GM12878 (cell line): ENCODE measurements at regions not wholly inside any gene's neighbourhood (a gene's known extent, or its start where the extent isn't known, plus 50 kb on each side); places are given as distances from the start of the nearest gene placed in this dataset.

Experiments
- BACH1 ChIP-seq: fragments of 450-650 bp; IDR thresholded peaks from 2 replicates; pipeline ENCODE4 v1.6.1; 2017; ENCODE audit warnings: mild to moderate bottlenecking, borderline replicate concordance
- CHD2 ChIP-seq: IDR thresholded peaks from 2 replicates; pipeline ENCODE4 v1.6.1; 2011; ENCODE audit warnings: low read depth, low read length, improper control_type of control experiment, borderline replicate concordance
- EP300 ChIP-seq, 2 experiments: fragments of 150-350 bp in 1 of 2; IDR thresholded peaks; 2 replicates each; pipeline ENCODE4 v1.6.1; 2011 to 2012; ENCODE audit warnings: low read depth in 2 of 2, low read length in 2 of 2, borderline replicate concordance in 1 of 2, improper control_type of control experiment in 1 of 2, inconsistent platforms in 1 of 2; ENCODE audit not compliant: control insufficient read depth in 1 of 2
- MXI1 ChIP-seq: fragments of 150-350 bp; IDR thresholded peaks from 2 replicates; pipeline ENCODE4 v1.6.1; 2011; ENCODE audit warnings: low read depth, mild to moderate bottlenecking, inconsistent platforms, low read length, improper control_type of control experiment
- NFIC ChIP-seq: IDR thresholded peaks from 2 replicates; pipeline ENCODE4 v1.6.1; 2012; ENCODE audit warnings: low read depth, mild to moderate bottlenecking, inconsistent platforms, low read length, moderate library complexity
- POLR2AphosphoS5 ChIP-seq: IDR thresholded peaks from 2 replicates; pipeline ENCODE4 v1.6.1; 2011; ENCODE audit warnings: mild to moderate bottlenecking, low read length, inconsistent platforms
- SMARCA5 ChIP-seq: fragments of 450-650 bp; IDR thresholded peaks from 2 replicates; pipeline ENCODE4 v1.6.1; 2017; ENCODE audit warnings: mild to moderate bottlenecking
- TF ChIP-seq, protein P1 (sequence below), 3 experiments: IDR thresholded peaks in 2 of 3; conservative IDR thresholded peaks in 1 of 3; 2 replicates each; pipeline ENCODE4 v1.5.1; 2011; ENCODE audit warnings: low read depth in 3 of 3, low read length in 3 of 3, mild to moderate bottlenecking in 3 of 3, control low read depth in 2 of 3, moderate library complexity in 2 of 3, inconsistent platforms in 1 of 3, mixed read lengths in 1 of 3; ENCODE audit not compliant: control insufficient read depth in 2 of 3, insufficient read depth in 1 of 3; ENCODE audit errors: extremely low read depth in 1 of 3
- TF ChIP-seq, protein P2 (sequence below): IDR thresholded peaks from 2 replicates; pipeline ENCODE4 v1.6.1; 2011; ENCODE audit warnings: mild to moderate bottlenecking, low read depth, low read length, moderate library complexity; ENCODE audit not compliant: insufficient replicate concordance

GRCh38 chr12:65638324-65638723, 186.0 kb upstream of the HMGA2 start:
- TF ChIP-seq, protein P1, sequence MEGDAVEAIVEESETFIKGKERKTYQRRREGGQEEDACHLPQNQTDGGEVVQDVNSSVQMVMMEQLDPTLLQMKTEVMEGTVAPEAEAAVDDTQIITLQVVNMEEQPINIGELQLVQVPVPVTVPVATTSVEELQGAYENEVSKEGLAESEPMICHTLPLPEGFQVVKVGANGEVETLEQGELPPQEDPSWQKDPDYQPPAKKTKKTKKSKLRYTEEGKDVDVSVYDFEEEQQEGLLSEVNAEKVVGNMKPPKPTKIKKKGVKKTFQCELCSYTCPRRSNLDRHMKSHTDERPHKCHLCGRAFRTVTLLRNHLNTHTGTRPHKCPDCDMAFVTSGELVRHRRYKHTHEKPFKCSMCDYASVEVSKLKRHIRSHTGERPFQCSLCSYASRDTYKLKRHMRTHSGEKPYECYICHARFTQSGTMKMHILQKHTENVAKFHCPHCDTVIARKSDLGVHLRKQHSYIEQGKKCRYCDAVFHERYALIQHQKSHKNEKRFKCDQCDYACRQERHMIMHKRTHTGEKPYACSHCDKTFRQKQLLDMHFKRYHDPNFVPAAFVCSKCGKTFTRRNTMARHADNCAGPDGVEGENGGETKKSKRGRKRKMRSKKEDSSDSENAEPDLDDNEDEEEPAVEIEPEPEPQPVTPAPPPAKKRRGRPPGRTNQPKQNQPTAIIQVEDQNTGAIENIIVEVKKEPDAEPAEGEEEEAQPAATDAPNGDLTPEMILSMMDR (IDR thresholded peaks at IDR 0.05 in 2 of 3, conservative IDR thresholded peaks at IDR 0.05 in 1 of 3; ENCODE audit: control insufficient read depth in 2 of 3, extremely low read depth in 1 of 3, insufficient read depth in 1 of 3, low read depth in 3 of 3, low read length in 3 of 3) = no peak
- TF ChIP-seq EP300 (IDR thresholded peaks at IDR 0.05; ENCODE audit: borderline replicate concordance in 1 of 2, control insufficient read depth in 1 of 2, low read depth in 2 of 2, low read length in 2 of 2) (no peak), MXI1 (no peak), SMARCA5 (no peak), BACH1 (no peak), POLR2AphosphoS5 (no peak), CHD2 (no peak), NFIC (no peak)
- TF ChIP-seq, protein P2, sequence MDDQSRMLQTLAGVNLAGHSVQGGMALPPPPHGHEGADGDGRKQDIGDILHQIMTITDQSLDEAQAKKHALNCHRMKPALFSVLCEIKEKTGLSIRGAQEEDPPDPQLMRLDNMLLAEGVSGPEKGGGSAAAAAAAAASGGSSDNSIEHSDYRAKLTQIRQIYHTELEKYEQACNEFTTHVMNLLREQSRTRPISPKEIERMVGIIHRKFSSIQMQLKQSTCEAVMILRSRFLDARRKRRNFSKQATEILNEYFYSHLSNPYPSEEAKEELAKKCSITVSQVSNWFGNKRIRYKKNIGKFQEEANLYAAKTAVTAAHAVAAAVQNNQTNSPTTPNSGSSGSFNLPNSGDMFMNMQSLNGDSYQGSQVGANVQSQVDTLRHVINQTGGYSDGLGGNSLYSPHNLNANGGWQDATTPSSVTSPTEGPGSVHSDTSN = no peak
